NCI-H510A (cell line): ENCODE measurements at regions not wholly inside any gene's neighbourhood (a gene's known extent, or its start where the extent isn't known, plus 50 kb on each side); places are given as distances from the start of the nearest gene placed in this dataset.

Source experiments
- DNase-seq: peaks from one replicate; lab custom pipeline; 2025; lab: John Stamatoyannopoulos, UW

- no peak for DNase-seq
These were observed 136.5 kb upstream of the NKX1-1 start for GRCh38 chr4:1542516-1543320.

DNA sequence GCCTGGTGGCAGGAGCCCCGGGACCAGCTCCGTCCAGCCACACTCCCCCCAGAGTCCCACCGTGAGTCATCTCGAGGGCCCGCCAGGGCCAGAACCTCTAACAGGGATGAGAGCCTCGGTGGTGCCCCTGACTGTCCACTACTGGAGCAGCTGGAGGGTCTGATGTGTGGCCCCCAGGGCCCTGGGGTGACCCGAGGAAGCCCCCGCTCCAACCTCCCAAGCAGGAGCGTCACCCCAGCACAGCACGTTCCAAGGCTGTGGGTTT is 135.9 kb upstream of the NKX1-1 start:
- no peak for DNase-seq

GRCh38 chr4:1541449-1542225 is 135.4 kb upstream of the NKX1-1 start:
- no peak for DNase-seq

DNA sequence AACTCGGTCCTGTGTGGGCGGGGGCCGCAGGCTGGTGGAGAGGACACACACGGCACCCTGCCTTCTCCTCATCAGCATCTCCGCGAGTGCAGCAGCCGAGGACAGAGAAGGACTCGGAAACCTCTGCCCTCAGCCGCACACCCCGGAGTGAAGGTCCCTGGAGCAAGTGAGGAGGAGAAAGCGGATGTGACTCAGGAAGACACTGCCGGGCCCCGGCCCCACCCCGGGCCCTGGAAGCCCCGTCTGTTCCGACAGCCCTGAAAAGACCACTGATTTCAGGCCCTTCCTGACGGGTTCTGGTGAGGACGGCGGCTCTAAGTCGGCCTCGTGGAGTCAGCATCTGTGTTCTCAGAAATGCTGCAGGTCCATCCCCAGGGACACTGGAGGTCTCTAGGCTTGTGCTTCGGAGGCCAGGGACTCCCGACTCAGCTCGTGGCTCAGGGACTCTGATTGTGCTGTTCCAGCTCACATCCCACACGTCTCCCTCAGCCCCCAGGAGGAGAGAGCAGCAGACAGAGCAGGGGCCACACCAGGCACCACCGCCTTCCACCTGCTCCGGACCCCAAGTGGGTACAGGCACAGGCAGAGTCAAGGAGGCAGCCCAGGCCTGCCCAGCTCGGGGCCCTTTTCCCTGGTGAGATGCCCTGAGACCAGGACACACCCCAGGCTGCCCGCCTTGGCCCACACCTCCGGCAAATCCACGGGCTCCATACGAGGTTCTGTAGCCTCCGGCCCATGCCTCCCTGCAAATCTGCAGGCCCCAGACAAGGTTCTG is 134.5 kb upstream of the NKX1-1 start:
- no peak for DNase-seq

DNA sequence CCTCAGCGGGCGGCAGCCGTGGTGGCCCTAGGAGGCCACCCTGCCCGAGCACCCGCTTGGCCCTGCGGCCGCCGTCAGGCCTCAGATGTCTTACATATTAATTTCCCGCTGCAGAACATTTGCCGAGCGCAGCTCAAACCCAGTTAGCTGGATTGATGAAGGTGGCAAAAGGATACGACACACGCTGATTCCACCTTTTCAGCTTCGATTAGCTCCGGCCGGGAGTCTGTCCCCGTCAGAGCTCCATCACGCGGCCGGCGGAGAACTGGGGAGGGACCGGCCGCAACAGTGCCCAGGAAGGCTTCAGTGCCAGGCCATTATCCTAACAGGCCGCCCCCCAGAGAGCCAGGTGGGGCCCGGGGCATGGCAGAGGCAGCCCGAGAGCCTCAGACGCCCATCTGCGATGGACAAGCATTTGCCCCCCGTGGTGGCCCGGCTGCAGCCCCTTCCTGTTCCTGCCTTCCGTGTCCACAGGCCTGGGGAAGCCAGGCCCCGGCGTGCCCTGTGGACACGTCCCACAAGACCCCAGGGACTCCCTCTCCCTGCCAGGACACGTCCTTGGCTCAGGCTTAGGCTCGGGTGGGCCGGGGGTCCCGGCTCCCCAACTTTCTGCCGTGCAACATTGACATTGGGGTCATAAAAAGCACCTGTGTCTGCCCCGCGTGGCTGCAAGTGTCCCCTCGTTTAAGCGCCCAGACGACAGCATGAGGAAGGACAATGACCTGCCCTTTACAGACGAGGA is 133.8 kb upstream of the NKX1-1 start:
- DNase-seq = no peak

GRCh38 chr4:1538941-1539772 is 132.9 kb upstream of the NKX1-1 start:
- DNase-seq = no peak

GRCh38 chr4:1538096-1538410 is 131.8 kb upstream of the NKX1-1 start:
- DNase-seq = no peak

DNA sequence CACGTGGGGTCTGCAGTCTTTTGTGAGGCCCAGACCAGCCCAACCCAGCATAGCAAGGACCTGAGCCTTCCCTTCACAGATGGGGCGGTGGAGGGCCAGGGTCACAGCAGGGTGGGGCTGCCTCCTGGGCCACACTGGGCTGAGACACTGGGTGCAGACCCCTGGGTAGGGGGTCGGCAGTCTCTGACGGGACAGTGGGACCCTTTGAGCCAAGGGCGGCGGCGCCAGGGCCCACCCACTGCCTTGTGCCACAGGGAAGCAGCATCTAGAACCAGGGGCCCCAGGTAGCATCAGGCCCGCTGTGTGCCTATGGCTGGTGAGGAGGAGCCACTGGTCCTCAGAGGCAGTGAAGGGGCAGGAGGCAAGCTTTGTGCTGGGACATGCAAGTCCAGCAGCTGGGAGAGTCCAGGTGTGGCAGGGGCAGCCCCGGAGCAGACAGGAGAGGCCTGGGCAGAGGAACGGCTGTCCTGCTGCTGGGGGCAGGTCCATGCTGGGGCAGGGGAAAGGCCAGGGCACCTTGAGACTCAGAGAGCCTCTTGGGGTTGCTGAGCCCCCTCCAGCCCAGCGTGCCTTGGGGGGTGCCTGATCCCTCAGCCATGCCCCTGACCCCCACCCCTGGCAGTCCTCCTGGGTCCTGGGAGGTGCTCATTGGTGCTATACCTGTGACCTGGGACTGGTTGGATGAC is 131.3 kb upstream of the NKX1-1 start:
- no peak for DNase-seq

DNA sequence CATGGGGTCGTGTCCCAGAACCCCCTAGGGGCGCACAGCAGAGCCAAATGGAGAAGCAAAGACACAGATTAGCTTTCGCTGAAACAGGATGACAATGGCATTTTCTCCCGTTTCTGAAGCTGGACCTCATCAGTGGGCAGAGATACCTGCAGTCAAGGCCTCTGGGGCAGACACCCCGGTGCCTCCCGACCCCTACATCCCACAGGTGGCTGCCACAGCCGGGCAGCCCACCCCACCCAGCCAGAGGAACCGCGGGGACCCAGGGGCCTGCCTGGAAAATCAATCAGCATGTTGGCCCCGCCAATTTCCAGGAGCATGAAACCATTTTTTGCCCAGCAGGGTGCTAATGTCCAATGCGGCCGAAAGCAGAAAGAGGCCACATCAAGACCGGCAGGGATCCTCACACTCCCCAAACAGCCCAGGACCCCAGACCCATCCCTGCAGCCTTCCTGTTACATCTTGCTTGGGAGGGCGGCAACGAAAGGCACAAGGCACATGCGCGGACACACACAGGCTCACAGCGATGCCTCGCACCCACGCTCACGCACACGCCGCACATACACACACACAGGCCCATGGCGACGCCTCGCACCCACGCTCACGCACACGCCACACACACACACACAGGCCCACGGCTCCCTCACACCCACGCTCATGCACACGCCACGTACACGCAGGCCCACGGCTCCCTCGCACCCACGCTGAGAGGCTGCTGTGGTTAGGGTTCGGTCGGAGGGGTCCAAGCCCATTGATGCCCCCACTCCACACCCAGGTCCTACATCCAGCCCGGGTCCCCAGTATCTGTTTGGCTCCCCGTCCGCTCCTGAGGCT is 130.6 kb upstream of the NKX1-1 start:
- DNase-seq = no peak

GRCh38 chr4:1535926-1536578 is 129.8 kb upstream of the NKX1-1 start:
- DNase-seq = no peak

DNA sequence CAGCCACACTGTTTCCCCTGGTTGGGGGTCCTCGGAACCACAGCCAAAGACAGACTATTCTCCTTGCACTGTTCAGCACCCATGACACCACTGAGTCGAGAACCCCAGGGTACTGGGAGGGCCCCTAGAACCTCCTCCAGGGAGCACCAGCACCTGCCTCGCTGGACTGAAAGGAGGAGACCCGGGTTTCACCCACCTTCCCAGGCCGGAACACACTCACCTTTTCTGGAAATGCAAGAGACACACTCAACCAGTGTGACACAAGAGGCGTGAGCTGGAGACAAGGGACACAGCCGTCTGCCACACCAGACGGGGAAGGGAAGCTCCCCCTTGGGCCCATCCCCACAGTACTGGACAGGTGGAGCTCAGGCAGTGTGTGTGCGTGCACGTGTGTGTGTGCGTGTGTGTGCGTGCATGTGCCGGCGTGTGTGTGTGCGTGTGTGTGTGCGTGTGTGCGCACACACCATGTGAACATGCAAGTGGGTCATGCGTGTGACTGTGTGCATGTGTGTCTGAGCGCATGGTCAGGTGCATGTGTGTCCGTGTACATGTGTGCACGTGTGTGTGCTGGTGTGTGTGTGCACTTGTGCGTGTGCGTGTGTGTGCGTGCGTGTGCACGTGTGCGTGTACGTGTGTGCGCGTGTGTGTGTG is 128.8 kb upstream of the NKX1-1 start:
- no peak for DNase-seq

GRCh38 chr4:1534095-1534872 is 128.0 kb upstream of the NKX1-1 start:
- no peak for DNase-seq

DNA sequence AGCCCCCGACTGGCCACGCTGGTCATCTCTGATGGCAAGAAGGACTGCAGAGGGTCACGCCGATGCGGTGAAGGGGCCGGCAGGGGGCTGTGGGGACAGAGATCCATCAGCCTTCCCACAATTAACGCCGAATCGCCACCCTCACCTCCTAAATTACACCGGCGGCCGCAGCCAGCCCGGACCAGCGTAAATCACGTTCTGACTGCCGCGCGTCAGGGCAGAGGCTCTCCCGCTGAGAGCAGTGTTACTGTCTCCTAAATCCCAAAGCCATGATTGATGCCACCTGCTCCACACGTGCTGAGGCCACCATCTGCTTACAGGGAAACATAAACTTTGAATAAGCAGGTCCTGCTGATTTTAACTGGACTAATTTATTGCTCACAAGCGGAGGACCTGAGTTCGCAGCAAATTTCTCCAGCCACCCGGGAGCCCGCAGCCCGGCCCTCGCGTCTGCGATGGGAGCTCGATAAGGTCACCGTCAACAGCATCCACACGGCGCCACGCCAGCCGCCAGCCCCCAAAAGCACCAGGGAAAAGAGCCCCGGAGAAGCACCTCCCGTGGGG is 127.3 kb upstream of the NKX1-1 start:
- no peak for DNase-seq

DNA sequence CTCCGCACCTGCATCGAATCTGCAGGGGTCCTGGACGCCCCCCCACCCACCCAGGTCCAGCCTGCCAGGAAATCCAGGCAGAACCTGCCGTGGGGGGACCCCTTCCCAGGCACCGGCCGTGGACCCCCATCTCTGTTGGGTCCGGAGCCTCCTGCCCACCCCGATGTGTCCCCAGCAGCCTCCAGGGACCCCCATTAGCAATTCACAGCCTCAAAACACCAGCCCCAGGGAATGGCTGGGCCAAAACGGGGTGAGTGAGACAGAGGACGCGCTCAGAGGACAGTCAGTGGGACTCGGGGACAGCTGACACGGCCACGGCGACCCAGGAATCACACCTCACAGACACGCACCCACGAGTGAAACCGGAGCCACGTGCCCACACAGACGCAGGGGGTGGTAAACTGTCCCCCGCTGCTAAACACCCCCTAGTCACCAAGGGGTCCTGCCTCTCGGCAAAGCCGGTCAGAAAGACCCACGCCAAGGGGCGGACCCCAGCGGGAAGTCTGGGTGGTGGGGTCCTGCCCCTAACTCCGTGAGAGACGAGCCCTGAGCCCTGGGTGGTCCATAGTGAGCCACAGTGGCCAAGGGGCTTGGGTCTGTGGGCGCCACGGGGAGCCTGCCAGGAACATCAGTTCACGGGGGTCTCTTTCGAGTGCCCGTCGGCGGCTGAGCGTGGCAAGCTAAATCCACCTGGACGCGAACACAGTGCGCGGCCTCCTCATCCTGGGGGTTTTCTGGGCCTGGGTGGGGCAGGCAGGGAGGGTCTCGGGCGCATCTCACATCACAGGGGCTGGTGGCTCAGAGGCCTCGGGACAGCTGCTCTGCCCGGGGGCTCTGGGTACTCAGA is 126.5 kb upstream of the NKX1-1 start:
- DNase-seq = no peak

GRCh38 chr4:1531683-1532548 is 125.7 kb upstream of the NKX1-1 start:
- no peak for DNase-seq

DNA sequence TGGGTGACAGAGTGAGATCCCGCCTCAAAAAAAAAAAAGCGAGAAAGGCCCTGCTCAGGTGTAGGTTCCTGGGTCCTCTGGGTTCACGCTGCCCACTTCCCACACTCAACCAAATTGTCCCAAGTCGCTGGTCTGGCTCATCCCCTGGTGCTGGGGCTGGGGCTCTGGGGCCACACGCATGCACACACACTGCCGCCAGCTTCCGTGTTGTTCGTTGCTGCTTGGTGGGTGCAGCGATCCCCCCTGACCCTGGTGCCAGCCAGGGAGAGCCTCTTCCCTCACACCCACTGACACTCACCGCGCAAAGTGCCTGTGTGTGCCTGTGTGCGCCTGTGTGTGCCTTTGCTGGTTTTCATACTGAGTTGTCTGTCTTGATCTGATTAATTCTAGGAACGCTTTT is 124.1 kb upstream of the NKX1-1 start:
- DNase-seq = no peak
